Fibroblast of lung (primary cell): ENCODE measurements at regions not wholly inside any gene's neighbourhood (a gene's known extent, or its start where the extent isn't known, plus 50 kb on each side); places are given as distances from the start of the nearest gene placed in this dataset.

ENCODE experiments used
- DNase-seq, 2 donors: peaks; one replicate each; pipeline versions ENCODE4 v3.0.0 to v3.0.0-alpha.2; 2010; ENCODE audit warnings: low read depth in 2 of 2
- H2AFZ ChIP-seq: 2 replicates; pipeline ENCODE4 v1.5.1; 2012; ENCODE audit warnings: low read length, control low read depth, inconsistent platforms
- H3K27ac ChIP-seq: 2 replicates; pipeline ENCODE4 v1.5.1; 2011; ENCODE audit warnings: low read length, control low read depth; ENCODE audit not compliant: insufficient read depth
- H3K27me3 ChIP-seq: 2 replicates; pipeline ENCODE4 v1.5.1; 2011; ENCODE audit warnings: mild to moderate bottlenecking, low read length; ENCODE audit not compliant: control insufficient read depth, insufficient read depth
- H3K36me3 ChIP-seq: 2 replicates; pipeline ENCODE4 v1.5.1; 2011; ENCODE audit warnings: low read length; ENCODE audit not compliant: control insufficient read depth, insufficient read depth
- H3K4me1 ChIP-seq: 2 replicates; pipeline ENCODE4 v1.5.1; 2011; ENCODE audit warnings: low read length; ENCODE audit not compliant: control insufficient read depth, insufficient read depth; ENCODE audit errors: extremely low read depth
- H3K4me2 ChIP-seq: 2 replicates; pipeline ENCODE4 v1.5.1; 2011; ENCODE audit warnings: low read length, control low read depth; ENCODE audit not compliant: insufficient read depth; ENCODE audit errors: extremely low read depth
- H3K4me3 ChIP-seq, 4 experiments: fragments of 200-600 bp in 1 of 4; sonication (generic) in 1 of 4; replicated peaks in 1 of 4; 2 replicates each; pipeline ENCODE4 v1.5.1; 2011 to 2016; ENCODE audit warnings: low read length in 4 of 4, low read depth in 3 of 4, mild to moderate bottlenecking in 3 of 4, control low read depth in 2 of 4, inconsistent platforms in 1 of 4, mixed read lengths in 1 of 4; ENCODE audit not compliant: insufficient read depth in 1 of 4; ENCODE audit errors: control extremely low read depth in 1 of 4
- H3K79me2 ChIP-seq: 2 replicates; pipeline ENCODE4 v1.5.1; 2012; ENCODE audit warnings: mild to moderate bottlenecking, low read length, inconsistent platforms; ENCODE audit not compliant: control insufficient read depth, insufficient read depth
- H3K9ac ChIP-seq: 2 replicates; pipeline ENCODE4 v1.5.1; 2011; ENCODE audit warnings: mild to moderate bottlenecking, low read length, control low read depth; ENCODE audit not compliant: insufficient read depth
- H3K9me3 ChIP-seq: 2 replicates; pipeline ENCODE4 v1.5.1; 2012; ENCODE audit warnings: low read depth, low read length; ENCODE audit not compliant: control insufficient read depth, insufficient read depth
- H4K20me1 ChIP-seq: 2 replicates; pipeline ENCODE4 v1.5.1; 2011; ENCODE audit warnings: low read length; ENCODE audit not compliant: control insufficient read depth, insufficient read depth; ENCODE audit errors: extremely low read depth
- CTCF ChIP-seq, 2 donors: IDR thresholded peaks in 1 of 2; conservative IDR thresholded peaks in 1 of 2; 1 replicate in 1 of 2; 2 replicates in 1 of 2; pipeline ENCODE4 v1.5.1; 2011 to 2012; ENCODE audit warnings: low read length in 2 of 2, control low read depth in 1 of 2, inconsistent platforms in 1 of 2, low read depth in 1 of 2, mild to moderate bottlenecking in 1 of 2
- EZH2 ChIP-seq: IDR thresholded peaks from 2 replicates; pipeline ENCODE4 v1.5.1; 2012; ENCODE audit warnings: low read length, control low read depth, mild to moderate bottlenecking; ENCODE audit errors: missing control alignments

- Histone ChIP-seq H3K4me3 (no peak overlapping the region), H3K27ac (no peak overlapping the region), H2AFZ (no peak overlapping the region), H3K79me2 (no peaks in the 10 kb centered on the region), H4K20me1 (no peaks in the 10 kb centered on the region), H3K4me2 (no peak overlapping the region), H3K9me3 (no peaks in the 10 kb centered on the region), H3K27me3 (no peaks in the 10 kb centered on the region), H3K9ac (no peak overlapping the region), H3K4me1 (no peaks in the 10 kb centered on the region), H3K36me3 (no peaks in the 10 kb centered on the region)
- no peak for TF ChIP-seq EZH2
- no peak for TF ChIP-seq CTCF (conservative IDR thresholded peaks at IDR 0.05 in 1 of 2, IDR thresholded peaks at IDR 0.05 in 1 of 2; ENCODE audit: low read depth in 1 of 2, low read length in 2 of 2)
- DNase-seq, result no peak
Measured at GRCh38 chr20:48149902-48150301, 364.6 kb upstream of the SULF2 start.

GRCh38 chr20:48148916-48149672, 363.8 kb upstream of the SULF2 start:
- Histone ChIP-seq H2AFZ (no peak overlapping the region), H4K20me1 (no peaks in the 10 kb centered on the region), H3K4me1 (no peaks in the 10 kb centered on the region), H3K36me3 (no peaks in the 10 kb centered on the region), H3K27ac (no peak overlapping the region), H3K9ac (no peak overlapping the region), H3K79me2 (no peaks in the 10 kb centered on the region), H3K9me3 (no peaks in the 10 kb centered on the region), H3K27me3 (no peaks in the 10 kb centered on the region), H3K4me2 (no peak overlapping the region), H3K4me3 (no peak overlapping the region)
- DNase-seq, result no peak
- no peak for TF ChIP-seq EZH2
- TF ChIP-seq CTCF (conservative IDR thresholded peaks at IDR 0.05 in 1 of 2, IDR thresholded peaks at IDR 0.05 in 1 of 2; ENCODE audit: low read depth in 1 of 2, low read length in 2 of 2), result no peak

GRCh38 chr20:48148020-48148419, 362.7 kb upstream of the SULF2 start:
- TF ChIP-seq CTCF (conservative IDR thresholded peaks at IDR 0.05 in 1 of 2, IDR thresholded peaks at IDR 0.05 in 1 of 2; ENCODE audit: low read depth in 1 of 2, low read length in 2 of 2) (no peak), EZH2 (no peak)
- H3K4me2 ChIP-seq, result no peak overlapping the region
- H2AFZ ChIP-seq, result no peak overlapping the region
- H3K27ac ChIP-seq, result no peak overlapping the region
- H3K36me3 ChIP-seq, result no peaks in the 10 kb centered on the region
- no peak for DNase-seq
- H3K79me2 ChIP-seq, result no peaks in the 10 kb centered on the region
- no peaks in the 10 kb centered on the region for H4K20me1 ChIP-seq
- no peaks in the 10 kb centered on the region for H3K9me3 ChIP-seq
- no peak overlapping the region for H3K4me3 ChIP-seq
- H3K27me3 ChIP-seq, result no peaks in the 10 kb centered on the region
- H3K9ac ChIP-seq, result no peak overlapping the region
- H3K4me1 ChIP-seq, result no peaks in the 10 kb centered on the region
